Activated naive CD4-positive, alpha-beta T cell treated with anti-CD3 and anti-CD28 coated beads, Interleukin-2, amount 50 U/mL, for 16 hours (primary cell): ENCODE measurements at regions not wholly inside any gene's neighbourhood (a gene's known extent, or its start where the extent isn't known, plus 50 kb on each side); places are given as distances from the start of the nearest gene placed in this dataset.
"Not testable (repeated sequence)": the region's sequence is repeated elsewhere in the genome, so short reads cannot be mapped to it uniquely, and the experiment has no call there.

ENCODE experiments used
- DNase-seq: peaks from one replicate; pipeline ENCODE4 v3.0.0-alpha.2; 2020

- DNase-seq, result no peak
These were observed 549.4 kb upstream of the SALL3 start for GRCh38 chr18:78430131-78430758.

- DNase-seq, result no peak
These were observed 548.0 kb upstream of the SALL3 start for GRCh38 chr18:78431606-78432005.

- DNase-seq, result no peak
These were observed 546.1 kb upstream of the SALL3 start for GRCh38 chr18:78433562-78433961.

GRCh38 chr18:78436110-78436509 lies 543.5 kb upstream of the SALL3 start:
- DNase-seq, result no peak

- not testable (repeated sequence) for DNase-seq
These were observed 541.4 kb upstream of the SALL3 start for GRCh38 chr18:78438235-78438634.

- DNase-seq, result no peak
These were observed 533.7 kb upstream of the SALL3 start for GRCh38 chr18:78445880-78446279.

- no peak for DNase-seq
These were observed 532.4 kb upstream of the SALL3 start for GRCh38 chr18:78447211-78447610.

- no peak for DNase-seq
These were observed 531.5 kb upstream of the SALL3 start for GRCh38 chr18:78448106-78448505.

GRCh38 chr18:78448591-78448990 lies 531.0 kb upstream of the SALL3 start:
- DNase-seq, result no peak

GRCh38 chr18:78454221-78454620 lies 525.4 kb upstream of the SALL3 start:
- DNase-seq, result no peak

GRCh38 chr18:78455386-78455785 lies 524.2 kb upstream of the SALL3 start:
- no peak for DNase-seq

GRCh38 chr18:78457011-78457410 lies 522.6 kb upstream of the SALL3 start:
- no peak for DNase-seq

- no peak for DNase-seq
These were observed 521.9 kb upstream of the SALL3 start for GRCh38 chr18:78457731-78458130.

GRCh38 chr18:78458356-78458755 lies 521.3 kb upstream of the SALL3 start:
- no peak for DNase-seq

GRCh38 chr18:78459668-78460067 lies 520.0 kb upstream of the SALL3 start:
- no peak for DNase-seq

- DNase-seq, result no peak
These were observed 519.1 kb upstream of the SALL3 start for GRCh38 chr18:78460558-78460957.

- DNase-seq, result no peak
These were observed 506.1 kb upstream of the SALL3 start for GRCh38 chr18:78473563-78473962.

GRCh38 chr18:78477840-78478239 lies 501.8 kb upstream of the SALL3 start:
- DNase-seq, result no peak

GRCh38 chr18:78479443-78479842 lies 500.2 kb upstream of the SALL3 start:
- DNase-seq, result no peak

GRCh38 chr18:78480262-78481054 lies 499.2 kb upstream of the SALL3 start:
- DNase-seq, result no peak

GRCh38 chr18:78482378-78482777 lies 497.2 kb upstream of the SALL3 start:
- no peak for DNase-seq

- DNase-seq, result no peak
These were observed 492.0 kb upstream of the SALL3 start for GRCh38 chr18:78487649-78488048.

- DNase-seq, result no peak
These were observed 487.4 kb upstream of the SALL3 start for GRCh38 chr18:78492064-78492812.

- no peak for DNase-seq
These were observed 486.7 kb upstream of the SALL3 start for GRCh38 chr18:78492813-78493371.
